ENCODE measurements at regions not wholly inside any gene's neighbourhood (a gene's known extent, or its start where the extent isn't known, plus 50 kb on each side); places are given as distances from the start of the nearest gene placed in this dataset.

- TF ChIP-seq CTCF (IDR thresholded peaks at IDR 0.05) = no peak
- TF ChIP-seq POLR2A (IDR thresholded peaks at IDR 0.05) = no peak
These were observed 275.7 kb upstream of the CTNNB1 start for GRCh38 chr3:40923651-40924050.

All from heart left ventricle (tissue), 13 donors.